ENCODE measurements at regions not wholly inside any gene's neighbourhood (a gene's known extent, or its start where the extent isn't known, plus 50 kb on each side); places are given as distances from the start of the nearest gene placed in this dataset.

DNA sequence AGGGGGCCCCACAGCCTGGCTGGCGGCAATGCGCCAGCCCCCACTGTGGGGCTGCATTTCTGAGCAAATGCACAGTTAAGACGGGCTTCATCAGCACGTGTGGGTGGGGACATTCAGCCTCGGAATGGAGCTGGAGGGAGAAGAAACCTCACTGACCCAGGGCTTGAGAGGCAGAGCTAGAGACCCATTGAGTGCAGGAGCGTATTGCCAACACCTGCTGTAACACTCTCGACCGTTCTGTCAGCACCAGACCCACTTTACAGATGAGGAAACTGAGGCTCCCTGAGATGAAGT lies 200.9 kb upstream of the RAB6C start (continued):
- TF ChIP-seq, protein P1, sequence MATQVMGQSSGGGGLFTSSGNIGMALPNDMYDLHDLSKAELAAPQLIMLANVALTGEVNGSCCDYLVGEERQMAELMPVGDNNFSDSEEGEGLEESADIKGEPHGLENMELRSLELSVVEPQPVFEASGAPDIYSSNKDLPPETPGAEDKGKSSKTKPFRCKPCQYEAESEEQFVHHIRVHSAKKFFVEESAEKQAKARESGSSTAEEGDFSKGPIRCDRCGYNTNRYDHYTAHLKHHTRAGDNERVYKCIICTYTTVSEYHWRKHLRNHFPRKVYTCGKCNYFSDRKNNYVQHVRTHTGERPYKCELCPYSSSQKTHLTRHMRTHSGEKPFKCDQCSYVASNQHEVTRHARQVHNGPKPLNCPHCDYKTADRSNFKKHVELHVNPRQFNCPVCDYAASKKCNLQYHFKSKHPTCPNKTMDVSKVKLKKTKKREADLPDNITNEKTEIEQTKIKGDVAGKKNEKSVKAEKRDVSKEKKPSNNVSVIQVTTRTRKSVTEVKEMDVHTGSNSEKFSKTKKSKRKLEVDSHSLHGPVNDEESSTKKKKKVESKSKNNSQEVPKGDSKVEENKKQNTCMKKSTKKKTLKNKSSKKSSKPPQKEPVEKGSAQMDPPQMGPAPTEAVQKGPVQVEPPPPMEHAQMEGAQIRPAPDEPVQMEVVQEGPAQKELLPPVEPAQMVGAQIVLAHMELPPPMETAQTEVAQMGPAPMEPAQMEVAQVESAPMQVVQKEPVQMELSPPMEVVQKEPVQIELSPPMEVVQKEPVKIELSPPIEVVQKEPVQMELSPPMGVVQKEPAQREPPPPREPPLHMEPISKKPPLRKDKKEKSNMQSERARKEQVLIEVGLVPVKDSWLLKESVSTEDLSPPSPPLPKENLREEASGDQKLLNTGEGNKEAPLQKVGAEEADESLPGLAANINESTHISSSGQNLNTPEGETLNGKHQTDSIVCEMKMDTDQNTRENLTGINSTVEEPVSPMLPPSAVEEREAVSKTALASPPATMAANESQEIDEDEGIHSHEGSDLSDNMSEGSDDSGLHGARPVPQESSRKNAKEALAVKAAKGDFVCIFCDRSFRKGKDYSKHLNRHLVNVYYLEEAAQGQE (IDR thresholded peaks at IDR 0.05; ENCODE audit: low read depth, low read length) = no peak
- TF ChIP-seq, protein P2, sequence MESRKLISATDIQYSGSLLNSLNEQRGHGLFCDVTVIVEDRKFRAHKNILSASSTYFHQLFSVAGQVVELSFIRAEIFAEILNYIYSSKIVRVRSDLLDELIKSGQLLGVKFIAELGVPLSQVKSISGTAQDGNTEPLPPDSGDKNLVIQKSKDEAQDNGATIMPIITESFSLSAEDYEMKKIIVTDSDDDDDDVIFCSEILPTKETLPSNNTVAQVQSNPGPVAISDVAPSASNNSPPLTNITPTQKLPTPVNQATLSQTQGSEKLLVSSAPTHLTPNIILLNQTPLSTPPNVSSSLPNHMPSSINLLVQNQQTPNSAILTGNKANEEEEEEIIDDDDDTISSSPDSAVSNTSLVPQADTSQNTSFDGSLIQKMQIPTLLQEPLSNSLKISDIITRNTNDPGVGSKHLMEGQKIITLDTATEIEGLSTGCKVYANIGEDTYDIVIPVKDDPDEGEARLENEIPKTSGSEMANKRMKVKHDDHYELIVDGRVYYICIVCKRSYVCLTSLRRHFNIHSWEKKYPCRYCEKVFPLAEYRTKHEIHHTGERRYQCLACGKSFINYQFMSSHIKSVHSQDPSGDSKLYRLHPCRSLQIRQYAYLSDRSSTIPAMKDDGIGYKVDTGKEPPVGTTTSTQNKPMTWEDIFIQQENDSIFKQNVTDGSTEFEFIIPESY (IDR thresholded peaks at IDR 0.05; ENCODE audit: borderline replicate concordance, low read depth) = no peak
- TF ChIP-seq GABPA (IDR thresholded peaks at IDR 0.05; ENCODE audit: low read depth) (no peak), FOXJ3 (CRISPR knock-in tag; IDR thresholded peaks at IDR 0.05) (no peak), TEAD4 (IDR thresholded peaks at IDR 0.05; ENCODE audit: borderline replicate concordance, insufficient read depth) (no peak)

DNA sequence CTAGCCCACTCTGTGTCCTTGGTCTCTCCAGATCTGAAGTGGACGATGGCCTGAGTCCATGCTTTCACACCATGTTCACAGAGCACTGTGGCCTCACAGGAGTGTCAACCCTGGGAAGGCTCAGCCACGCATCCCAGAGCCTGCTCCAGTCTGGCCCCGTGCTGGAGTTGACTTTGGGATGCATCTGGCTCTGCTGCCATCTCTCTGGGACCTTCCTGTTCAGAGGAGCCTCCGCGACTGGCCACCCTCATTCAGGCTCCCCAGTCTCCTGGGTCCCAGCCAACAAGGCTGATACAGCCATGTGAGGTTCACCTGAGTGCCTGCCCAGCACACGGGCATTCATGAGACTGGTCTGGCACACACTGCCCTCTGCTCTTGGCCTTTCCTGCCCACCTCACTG lies 199.7 kb upstream of the RAB6C start:
- Histone ChIP-seq H3K9ac (no peak overlapping the region), H3K27me3 (ENCODE audit: insufficient read depth) (no peaks in the 10 kb centered on the region), H3K27ac (ENCODE audit: low read depth in 2 of 2, low read length in 1 of 2) (no peak overlapping the region), H3K4me3 (ENCODE audit: low read depth in 2 of 2, low read length in 1 of 2) (no peak overlapping the region), H3K4me1 (ENCODE audit: control insufficient read depth in 1 of 2, insufficient read depth in 2 of 2, low read depth in 1 of 2, low read length in 1 of 2) (peaks cover 0 to 14% of the 10 kb centered on the region in 2 experiments; a peak in 1 of 4 replicates), H3K9me3 (no peaks in the 10 kb centered on the region), H4K20me1 (ENCODE audit: insufficient read depth) (no peaks in the 10 kb centered on the region), H3K36me3 (replicated peaks in 1 of 2; ENCODE audit: control insufficient read depth in 1 of 2, insufficient read depth in 2 of 2, low read length in 1 of 2) (no peaks in the 10 kb centered on the region), H3K9me2 (no peaks in the 10 kb centered on the region), H3K4me2 (no peak overlapping the region), H3F3A (replicated peaks; ENCODE audit: insufficient read depth) (no peaks in the 10 kb centered on the region), H3K79me2 (ENCODE audit: insufficient read depth) (no peaks in the 10 kb centered on the region), H2AFZ (ENCODE audit: low read depth) (no peak overlapping the region)
- POLR2A ChIA-PET = no interaction called here
- no peak for DNase-seq
- CTCF ChIA-PET = no interaction called here
- WGBS (ENCODE audit: low lambda C conversion rate) = 47% methylated on average over 3 of the region's 6 CpGs
- TF ChIP-seq JUND (IDR thresholded peaks at IDR 0.05) (no peak), EP300 (IDR thresholded peaks at IDR 0.05; ENCODE audit: borderline replicate concordance in 1 of 2, low read depth in 1 of 2, low read length in 1 of 2) (no peak), RAD21 (IDR thresholded peaks at IDR 0.05; ENCODE audit: low read length) (no peak), NRF1 (IDR thresholded peaks at IDR 0.05; ENCODE audit: low read depth, low read length) (no peak), TCF12 (IDR thresholded peaks at IDR 0.05) (no peak), GABPA (IDR thresholded peaks at IDR 0.05; ENCODE audit: low read depth) (no peak), GATA2 (CRISPR knock-in tag; IDR thresholded peaks at IDR 0.05) (no peak), ELF1 (IDR thresholded peaks at IDR 0.05) (no peak), FOSL2 (IDR thresholded peaks at IDR 0.05; ENCODE audit: borderline replicate concordance, low read depth) (no peak), TAF1 (IDR thresholded peaks at IDR 0.05; ENCODE audit: borderline replicate concordance, low read depth, low read length) (no peak), YY1 (IDR thresholded peaks at IDR 0.05; ENCODE audit: low read depth) (no peak), RCOR1 (IDR thresholded peaks at IDR 0.05; ENCODE audit: low read length) (no peak), MXI1 (IDR thresholded peaks at IDR 0.05; ENCODE audit: low read depth, low read length) (no peak), RFX5 (IDR thresholded peaks at IDR 0.05; ENCODE audit: low read length) (no peak)
- TF ChIP-seq, protein P3, sequence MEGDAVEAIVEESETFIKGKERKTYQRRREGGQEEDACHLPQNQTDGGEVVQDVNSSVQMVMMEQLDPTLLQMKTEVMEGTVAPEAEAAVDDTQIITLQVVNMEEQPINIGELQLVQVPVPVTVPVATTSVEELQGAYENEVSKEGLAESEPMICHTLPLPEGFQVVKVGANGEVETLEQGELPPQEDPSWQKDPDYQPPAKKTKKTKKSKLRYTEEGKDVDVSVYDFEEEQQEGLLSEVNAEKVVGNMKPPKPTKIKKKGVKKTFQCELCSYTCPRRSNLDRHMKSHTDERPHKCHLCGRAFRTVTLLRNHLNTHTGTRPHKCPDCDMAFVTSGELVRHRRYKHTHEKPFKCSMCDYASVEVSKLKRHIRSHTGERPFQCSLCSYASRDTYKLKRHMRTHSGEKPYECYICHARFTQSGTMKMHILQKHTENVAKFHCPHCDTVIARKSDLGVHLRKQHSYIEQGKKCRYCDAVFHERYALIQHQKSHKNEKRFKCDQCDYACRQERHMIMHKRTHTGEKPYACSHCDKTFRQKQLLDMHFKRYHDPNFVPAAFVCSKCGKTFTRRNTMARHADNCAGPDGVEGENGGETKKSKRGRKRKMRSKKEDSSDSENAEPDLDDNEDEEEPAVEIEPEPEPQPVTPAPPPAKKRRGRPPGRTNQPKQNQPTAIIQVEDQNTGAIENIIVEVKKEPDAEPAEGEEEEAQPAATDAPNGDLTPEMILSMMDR (IDR thresholded peaks at IDR 0.05) = no peak
- TF ChIP-seq, protein P2 (IDR thresholded peaks at IDR 0.05; ENCODE audit: borderline replicate concordance, low read depth) = no peak
- TF ChIP-seq, protein P4, sequence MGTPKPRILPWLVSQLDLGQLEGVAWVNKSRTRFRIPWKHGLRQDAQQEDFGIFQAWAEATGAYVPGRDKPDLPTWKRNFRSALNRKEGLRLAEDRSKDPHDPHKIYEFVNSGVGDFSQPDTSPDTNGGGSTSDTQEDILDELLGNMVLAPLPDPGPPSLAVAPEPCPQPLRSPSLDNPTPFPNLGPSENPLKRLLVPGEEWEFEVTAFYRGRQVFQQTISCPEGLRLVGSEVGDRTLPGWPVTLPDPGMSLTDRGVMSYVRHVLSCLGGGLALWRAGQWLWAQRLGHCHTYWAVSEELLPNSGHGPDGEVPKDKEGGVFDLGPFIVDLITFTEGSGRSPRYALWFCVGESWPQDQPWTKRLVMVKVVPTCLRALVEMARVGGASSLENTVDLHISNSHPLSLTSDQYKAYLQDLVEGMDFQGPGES (IDR thresholded peaks at IDR 0.05; ENCODE audit: low read depth, low read length) = no peak
- TF ChIP-seq, protein P5, sequence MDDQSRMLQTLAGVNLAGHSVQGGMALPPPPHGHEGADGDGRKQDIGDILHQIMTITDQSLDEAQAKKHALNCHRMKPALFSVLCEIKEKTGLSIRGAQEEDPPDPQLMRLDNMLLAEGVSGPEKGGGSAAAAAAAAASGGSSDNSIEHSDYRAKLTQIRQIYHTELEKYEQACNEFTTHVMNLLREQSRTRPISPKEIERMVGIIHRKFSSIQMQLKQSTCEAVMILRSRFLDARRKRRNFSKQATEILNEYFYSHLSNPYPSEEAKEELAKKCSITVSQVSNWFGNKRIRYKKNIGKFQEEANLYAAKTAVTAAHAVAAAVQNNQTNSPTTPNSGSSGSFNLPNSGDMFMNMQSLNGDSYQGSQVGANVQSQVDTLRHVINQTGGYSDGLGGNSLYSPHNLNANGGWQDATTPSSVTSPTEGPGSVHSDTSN (IDR thresholded peaks at IDR 0.05) = no peak

Data from SK-N-SH (cell line).